ENCODE measurements at regions not wholly inside any gene's neighbourhood (a gene's known extent, or its start where the extent isn't known, plus 50 kb on each side); places are given as distances from the start of the nearest gene placed in this dataset.

DNA sequence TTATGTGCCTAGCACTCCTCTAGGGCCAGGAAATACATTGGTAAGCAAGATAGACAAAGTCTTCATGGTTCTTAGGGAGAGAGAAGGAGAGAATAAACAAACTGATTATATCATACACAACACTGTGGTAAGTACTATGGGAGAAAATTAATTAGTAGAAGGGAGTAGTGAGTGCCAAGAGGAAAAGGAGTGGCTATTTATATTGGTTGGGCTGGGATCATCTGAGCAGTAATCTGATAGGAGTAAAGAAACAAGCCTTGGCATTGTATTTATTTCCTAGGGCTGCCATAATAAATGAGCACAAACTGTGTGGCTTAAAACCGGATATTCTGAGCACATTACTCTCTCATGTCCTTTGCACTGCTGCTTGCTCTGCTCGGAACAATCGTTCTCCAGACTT lies 158.1 kb upstream of the PHF14 start:
- DNase-seq, result peak; percentile 69

DNA sequence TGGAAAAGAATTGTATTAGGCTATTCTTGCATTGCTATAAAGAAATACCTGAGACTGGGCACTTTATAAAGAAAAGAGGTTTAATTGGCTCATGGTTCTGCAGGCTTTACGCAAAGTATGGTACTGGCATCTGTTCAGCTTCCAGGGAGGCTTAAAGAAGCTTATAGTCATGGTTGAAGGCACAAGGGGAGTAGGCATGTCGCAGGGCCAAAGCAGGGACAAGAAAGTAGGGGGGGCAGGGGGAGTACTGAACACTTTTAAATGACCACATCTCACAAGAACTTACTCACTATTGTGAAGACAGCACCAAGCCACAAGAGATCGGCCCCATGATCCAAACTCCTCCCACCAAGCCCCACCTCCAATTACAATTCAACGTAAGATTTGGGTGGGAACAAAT lies 152.5 kb upstream of the PHF14 start:
- DNase-seq, result no peak

DNA sequence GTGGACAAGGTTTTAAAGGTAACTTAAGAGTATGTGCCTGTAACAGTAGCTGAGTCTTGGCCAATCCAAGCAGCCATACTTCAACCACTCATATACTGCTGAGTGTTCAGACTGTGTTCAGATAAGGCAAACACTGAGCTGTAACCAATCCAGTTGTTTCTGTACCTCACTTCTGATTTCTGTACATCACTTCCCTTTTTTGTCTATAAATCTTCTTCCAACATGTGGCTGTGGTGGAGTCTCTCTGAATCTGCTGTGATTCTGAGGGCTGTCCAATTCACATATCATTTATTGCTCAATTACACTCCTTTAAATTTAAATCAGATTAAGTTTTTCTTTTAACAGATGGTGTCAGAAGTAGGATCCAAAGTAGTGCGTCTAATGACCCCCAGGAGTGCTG lies 149.5 kb upstream of the PHF14 start:
- DNase-seq, result no peak

DNA sequence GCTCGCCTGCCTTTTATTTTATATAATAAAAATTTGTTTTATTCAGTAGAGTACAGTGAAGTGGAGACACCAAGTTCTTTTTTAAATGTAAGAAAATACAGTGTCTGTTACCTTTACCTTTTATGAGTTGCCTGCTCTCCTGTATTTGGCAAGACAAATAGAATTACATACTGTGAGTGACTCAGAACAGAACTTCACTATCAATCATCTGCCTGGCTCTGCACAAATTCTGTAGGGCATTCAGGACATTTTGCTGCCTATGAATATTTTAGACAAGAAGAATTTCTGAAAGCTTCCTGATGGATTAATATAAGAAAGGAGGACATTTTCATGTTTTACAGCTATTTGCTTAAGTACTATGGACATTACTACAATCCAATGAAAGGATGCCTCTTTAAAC lies 135.4 kb upstream of the PHF14 start:
- DNase-seq, result no peak

DNA sequence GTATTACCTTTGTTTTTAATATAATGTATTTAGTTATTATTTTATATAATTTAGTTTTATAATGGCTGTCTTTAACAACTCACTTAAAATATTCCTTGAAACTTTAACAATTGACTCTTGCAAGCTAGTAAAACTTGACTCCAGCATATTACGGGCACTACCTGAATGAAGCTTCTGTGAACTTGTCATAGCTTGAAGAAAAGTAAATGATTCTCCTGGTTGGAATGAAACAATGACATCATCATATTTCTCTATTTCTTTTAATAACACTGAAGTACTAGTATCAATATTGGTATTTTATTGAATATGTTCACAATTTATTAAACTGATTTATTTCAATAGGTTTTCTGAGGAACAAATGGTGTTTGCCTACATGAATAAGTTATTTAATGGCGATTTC lies 128.4 kb upstream of the PHF14 start:
- no peak for DNase-seq

DNA sequence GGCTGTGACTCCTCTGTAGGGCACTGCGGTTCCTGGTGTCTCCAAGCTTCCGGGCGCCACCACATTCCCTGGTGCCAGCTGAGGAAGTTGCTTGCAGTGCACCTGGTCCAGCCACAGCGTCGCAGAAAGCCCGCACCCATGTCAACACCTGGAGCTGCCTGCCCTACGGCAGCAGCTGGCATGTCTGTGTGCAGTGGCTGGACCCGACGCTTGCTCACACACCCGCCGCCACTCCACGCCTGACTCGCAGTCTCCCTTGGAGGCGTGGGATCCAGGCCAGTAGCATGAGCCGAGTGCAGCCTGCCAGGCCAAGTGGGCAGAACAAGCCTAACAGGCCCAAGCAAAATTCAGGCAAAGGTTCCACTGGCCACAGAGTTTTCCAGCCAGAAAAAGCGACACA lies 118.1 kb upstream of the PHF14 start:
- DNase-seq, result no peak

DNA sequence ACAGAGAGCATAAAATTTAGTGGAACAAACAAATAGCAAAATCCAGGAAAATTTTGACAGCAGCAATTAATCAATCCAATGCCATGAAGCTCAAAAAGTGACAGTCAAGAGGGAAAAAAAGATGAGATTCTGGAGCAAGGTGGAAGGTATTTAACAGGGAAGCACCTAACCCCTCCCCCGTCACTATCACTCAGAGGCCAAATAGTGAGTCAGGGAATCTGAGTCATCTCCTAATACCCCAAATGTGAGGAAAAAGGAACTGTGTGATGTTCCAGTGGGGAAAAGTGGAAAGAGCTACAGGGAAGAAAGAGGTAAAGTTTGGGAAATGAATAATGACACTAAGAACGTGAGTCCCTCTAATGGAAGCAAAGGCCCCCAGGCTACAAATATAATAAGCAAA lies 113.2 kb upstream of the PHF14 start:
- no peak for DNase-seq

DNA sequence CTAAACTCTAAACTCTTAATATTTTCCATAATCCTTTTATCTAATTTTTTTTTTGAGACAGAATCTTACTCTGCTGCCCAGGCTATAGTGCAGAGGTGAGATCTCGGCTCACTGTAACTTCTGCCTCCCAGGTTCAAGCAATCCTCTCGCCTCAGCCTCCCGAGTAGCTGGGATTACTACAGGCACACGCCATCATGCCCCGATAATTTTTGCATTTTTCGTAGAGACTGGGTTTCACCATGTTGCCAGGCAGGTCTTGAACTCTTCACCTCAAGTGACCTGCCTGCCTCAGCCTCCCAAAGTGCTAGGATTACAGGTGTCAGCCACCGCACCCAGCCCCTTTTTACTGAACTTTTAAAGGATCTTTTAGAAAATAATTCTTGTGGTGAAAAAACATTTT lies 110.2 kb upstream of the PHF14 start:
- DNase-seq, result no peak

DNA sequence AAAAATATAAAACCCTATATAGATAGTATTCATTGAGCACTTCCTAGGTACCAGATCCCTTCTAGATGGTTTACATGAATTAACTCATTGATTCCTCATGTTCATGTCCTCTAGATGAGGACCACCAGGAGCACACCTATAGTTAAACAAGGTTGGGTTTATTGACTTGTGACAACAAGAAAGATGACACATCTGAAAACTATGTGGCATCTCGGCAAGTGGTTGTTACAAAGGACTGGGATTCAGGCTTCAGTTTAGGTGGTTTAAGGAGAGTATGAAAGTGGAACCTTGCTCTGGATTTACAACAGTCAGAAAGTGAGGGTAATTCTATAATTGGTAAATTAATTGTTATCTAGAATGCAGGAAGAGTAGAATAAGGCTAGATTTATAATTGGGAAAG lies 99.0 kb upstream of the PHF14 start:
- DNase-seq, result no peak

DNA sequence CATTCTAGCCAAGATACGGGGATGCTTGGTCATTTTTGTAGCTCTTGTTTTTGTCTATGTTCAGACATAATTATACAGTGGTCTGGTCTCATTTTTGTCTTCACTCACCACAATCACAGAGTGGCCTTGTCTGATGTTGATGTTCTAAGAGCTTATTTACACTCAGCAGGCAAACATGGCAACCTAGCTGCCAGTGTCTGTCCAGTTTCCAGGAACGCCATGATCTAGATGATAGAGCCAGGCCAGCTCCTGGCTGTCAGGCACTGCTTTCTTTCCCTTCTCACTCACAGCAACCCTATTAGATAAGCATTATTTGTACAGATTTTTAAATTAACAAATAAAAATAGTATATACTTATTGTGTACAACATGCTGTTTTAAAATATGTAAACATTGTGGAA lies 98.6 kb upstream of the PHF14 start:
- no peak for DNase-seq

DNA sequence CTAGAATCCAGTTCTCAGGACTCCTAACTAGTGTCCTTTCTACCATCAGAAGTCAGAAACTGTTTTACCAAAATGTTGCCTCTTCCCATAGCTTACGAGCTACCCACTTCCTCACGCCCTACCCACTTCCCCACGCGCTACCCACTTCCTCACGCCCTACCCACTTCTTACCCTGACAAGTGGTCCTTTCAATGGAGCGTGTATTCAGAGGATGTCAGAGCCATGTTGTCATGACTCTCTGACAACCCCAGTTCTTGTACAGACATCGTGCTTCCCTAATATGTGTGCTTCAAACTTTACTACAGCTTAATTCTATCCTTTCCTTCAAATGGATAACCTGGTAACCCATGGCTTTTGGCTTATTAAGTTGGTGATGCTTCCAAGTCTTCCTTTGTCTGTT lies 84.8 kb upstream of the PHF14 start:
- no peak for DNase-seq

DNA sequence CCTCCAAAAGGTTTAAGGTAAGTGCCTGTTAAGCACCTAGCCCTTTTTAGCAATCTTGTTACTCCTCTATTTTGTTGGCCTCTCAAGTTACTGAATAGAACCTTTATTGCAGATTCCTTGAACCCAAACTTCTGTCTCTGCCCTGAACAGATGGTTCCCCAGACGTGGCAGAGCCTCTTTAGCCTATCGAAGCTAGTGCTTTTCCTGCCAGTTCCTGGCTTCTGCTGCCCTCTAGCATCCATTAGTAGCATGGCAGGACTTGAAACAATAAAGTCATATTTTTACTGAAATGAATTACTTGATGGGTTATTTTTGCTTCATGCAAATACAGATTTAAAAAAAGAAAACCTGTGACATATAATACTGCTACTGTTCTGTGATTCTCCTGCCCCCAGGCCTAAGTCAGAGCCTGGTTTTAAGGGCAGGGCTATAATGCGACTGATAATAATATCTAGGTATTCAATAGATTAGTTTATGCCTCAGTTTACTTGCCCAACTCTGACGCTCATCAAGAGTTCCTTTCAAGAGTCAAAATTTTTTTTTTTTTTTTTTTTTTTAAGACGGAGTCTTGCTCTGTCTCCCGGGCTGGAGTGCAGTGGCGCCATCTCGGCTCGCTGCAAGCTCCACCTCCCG lies 84.3 kb upstream of the PHF14 start:
- peak; percentile 34 for DNase-seq

DNA sequence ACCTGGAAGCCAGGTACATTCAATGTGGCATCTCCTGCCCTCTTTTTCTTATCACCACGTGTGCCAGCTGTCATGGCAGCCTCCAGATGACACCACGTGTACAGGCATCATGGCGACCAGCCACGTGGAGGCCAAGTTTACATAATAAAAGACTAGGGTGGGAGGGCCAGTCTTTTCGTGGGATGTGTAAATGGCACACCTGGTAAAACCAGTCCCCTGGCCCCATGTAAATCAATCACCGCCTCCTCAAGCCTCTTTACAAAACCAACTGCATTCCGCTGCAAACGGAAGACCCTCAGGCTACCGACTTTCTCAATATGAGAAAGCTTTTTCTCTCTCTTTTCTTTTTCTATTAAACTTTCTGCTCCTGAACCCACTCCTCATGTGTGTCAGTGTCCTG lies 65.1 kb upstream of the PHF14 start:
- no peak for DNase-seq

DNA sequence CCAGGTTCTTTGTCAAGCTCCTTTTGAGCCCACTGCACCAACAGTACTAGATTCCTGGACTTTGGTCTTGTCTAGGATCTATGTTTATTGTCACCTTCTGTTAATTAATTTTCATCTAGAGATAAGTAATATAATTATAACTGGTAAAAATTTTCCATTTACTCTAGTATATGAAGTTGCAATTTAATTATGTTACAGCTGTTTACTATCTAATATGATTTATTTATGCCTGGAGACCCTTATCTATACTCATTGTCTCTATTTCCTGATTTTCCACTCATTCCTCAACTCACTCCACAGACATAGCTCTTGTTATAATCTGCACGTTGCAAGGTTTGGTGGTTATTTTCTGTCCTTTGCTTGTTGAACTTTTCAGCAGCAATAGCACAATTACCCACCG lies 63.2 kb upstream of the PHF14 start:
- no peak for DNase-seq

DNA sequence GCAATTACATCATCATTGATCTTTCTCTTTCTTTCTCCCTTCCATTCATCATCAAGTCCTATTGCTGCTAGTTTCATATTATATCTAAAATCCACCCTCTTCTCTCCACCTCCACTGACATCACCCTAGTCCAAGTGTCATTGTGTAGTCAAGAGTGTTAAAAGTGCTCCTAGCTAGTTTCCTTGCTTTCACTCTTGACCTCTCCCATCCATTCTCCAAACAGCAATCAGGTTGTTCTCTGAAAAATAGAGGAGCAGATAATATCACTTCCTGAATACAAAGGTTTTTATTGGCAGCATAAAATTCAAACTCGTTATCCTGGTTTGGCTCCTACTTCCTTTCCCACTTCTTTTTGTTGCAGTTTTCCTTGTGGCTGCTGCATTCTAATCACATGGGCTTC lies 61.6 kb upstream of the PHF14 start:
- DNase-seq, result no peak

DNA sequence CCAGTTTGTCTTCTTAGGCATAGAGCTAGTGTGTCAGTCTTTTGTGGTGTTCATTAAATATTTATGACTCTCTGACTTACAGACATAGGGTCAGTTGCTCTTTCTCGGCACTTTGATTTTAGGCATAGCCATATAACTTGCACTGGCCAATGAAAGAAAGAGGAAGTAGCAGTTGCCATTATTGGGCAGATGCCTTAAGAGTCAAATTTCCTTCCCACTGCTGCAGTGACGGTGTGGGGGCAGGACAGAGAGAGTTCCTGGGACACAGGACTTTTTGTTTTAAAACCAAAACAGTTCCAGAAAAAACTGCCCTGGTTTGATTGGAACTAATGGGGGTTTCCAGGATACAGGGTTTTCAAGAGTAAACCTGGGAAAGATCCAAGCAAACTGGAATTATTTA lies 60.2 kb upstream of the PHF14 start:
- DNase-seq, result no peak

DNA sequence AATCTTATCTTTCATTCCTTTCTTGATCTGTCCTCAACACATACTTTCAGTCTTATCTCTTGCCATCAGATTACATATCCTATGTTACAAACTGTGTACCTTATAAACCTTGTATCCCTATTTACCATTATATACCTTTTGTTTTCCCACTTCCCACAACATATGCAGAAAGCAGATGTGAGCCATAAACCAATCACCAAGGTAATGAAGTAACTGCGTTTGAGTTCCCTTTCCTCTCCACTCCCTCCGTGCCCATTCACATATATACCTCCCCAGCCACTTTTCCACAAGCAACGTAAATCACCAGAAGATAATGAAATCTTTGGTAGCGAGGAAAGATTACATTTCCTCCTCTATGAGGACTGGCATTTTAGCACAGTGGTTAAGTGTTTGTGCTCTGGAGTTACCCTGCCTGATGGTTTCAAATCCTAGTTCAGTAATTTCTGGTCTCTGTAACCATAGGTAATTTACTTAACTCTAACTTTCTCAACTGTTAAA lies 55.5 kb upstream of the PHF14 start:
- DNase-seq, result no peak

DNA sequence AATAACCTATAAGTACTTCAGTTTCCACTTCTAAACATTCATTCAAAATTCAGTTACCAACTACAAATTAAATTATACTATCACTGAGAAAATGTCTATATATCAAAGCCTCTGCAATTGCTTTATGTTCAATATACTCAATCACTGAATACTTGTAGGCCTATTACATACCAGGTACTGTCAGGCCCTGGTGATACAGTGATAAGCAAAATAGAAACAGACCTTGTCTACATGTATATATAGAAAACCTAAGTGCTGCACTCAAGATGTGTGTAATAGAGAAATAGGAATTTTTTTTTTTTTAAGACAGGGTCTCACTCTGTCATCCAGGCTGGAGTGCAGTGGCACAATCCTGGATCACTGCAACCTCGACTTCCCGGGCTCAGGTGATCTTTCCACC lies 53.7 kb upstream of the PHF14 start:
- DNase-seq, result no peak

Data from NCI-H2029 treated with DMSO at 0.1 percent for 48 hours (cell line).